Karpas-422 (cell line): ENCODE measurements at regions not wholly inside any gene's neighbourhood (a gene's known extent, or its start where the extent isn't known, plus 50 kb on each side); places are given as distances from the start of the nearest gene placed in this dataset.

ENCODE experiments used
- DNase-seq: peaks from one replicate; pipeline ENCODE4 v3.0.0-alpha.2; 2015
- H2AFZ ChIP-seq: fragments of 200-600 bp; sonication (generic); 2 replicates; pipeline ENCODE4 v1.6.1; 2014; ENCODE audit warnings: antibody characterized with exemption, low read length, mixed read lengths
- H3K27ac ChIP-seq: fragments of 200-600 bp; sonication (generic); 2 replicates; pipeline ENCODE4 v1.5.1; 2014; ENCODE audit warnings: mild to moderate bottlenecking, low read length, moderate library complexity
- H3K27me3 ChIP-seq: fragments of 200-600 bp; sonication (generic); 2 replicates; pipeline ENCODE4 v1.6.1; 2014; ENCODE audit warnings: low read length, mixed read lengths
- H3K36me3 ChIP-seq: fragments of 200-600 bp; sonication (generic); 2 replicates; pipeline ENCODE4 v1.6.1; 2014; ENCODE audit warnings: low read length, mixed read lengths; ENCODE audit not compliant: insufficient read depth
- H3K4me1 ChIP-seq: fragments of 200-600 bp; sonication (generic); 2 replicates; pipeline ENCODE4 v1.6.1; 2014; ENCODE audit warnings: mild to moderate bottlenecking, low read length, mixed read lengths
- H3K4me2 ChIP-seq: fragments of 200-600 bp; sonication (generic); 2 replicates; pipeline ENCODE4 v1.6.1; 2014; ENCODE audit warnings: low read length, low read depth, mild to moderate bottlenecking; ENCODE audit not compliant: poor library complexity, severe bottlenecking
- H3K4me3 ChIP-seq: fragments of 200-600 bp; sonication (generic); 2 replicates; pipeline ENCODE4 v1.5.1; 2014; ENCODE audit warnings: mild to moderate bottlenecking, antibody characterized with exemption, low read length, mixed read lengths
- H3K79me2 ChIP-seq: fragments of 200-600 bp; sonication (generic); 2 replicates; pipeline ENCODE4 v1.6.1; 2014; ENCODE audit warnings: mild to moderate bottlenecking, low read length, mixed read lengths
- H3K9ac ChIP-seq: fragments of 200-600 bp; sonication (generic); 2 replicates; pipeline ENCODE4 v1.6.0; 2014; ENCODE audit warnings: low read length
- H3K9me2 ChIP-seq: fragments of 200-600 bp; sonication (generic), shearing (Covaris generic); replicated peaks from 2 replicates; pipeline ENCODE4 v1.6.0; 2014; ENCODE audit warnings: mild to moderate bottlenecking, low read length, moderate library complexity; ENCODE audit not compliant: insufficient read depth
- H3K9me3 ChIP-seq: fragments of 300-700, 200-600 bp; sonication (generic); 2 replicates; pipeline ENCODE4 v1.6.1; 2014; ENCODE audit warnings: low read length, mixed read lengths
- H4K20me1 ChIP-seq: fragments of 200-600 bp; sonication (generic); 2 replicates; pipeline ENCODE4 v1.6.1; 2014; ENCODE audit warnings: mild to moderate bottlenecking, antibody characterized with exemption, low read length, low read depth; ENCODE audit not compliant: insufficient read depth

- Histone ChIP-seq H3K4me3 (no peak overlapping the region), H3K4me1 (no peaks in the 10 kb centered on the region), H3K79me2 (no peaks in the 10 kb centered on the region), H3K27ac (no peak overlapping the region), H3K9ac (no peak overlapping the region), H3K9me2 (no peaks in the 10 kb centered on the region), H3K9me3 (no peaks in the 10 kb centered on the region), H4K20me1 (no peaks in the 10 kb centered on the region), H3K4me2 (no peak overlapping the region), H3K36me3 (no peaks in the 10 kb centered on the region), H3K27me3 (no peaks in the 10 kb centered on the region), H2AFZ (no peak overlapping the region)
- no peak for DNase-seq
Measured at GRCh38 chr7:70881167-70881847, 250.6 kb upstream of the GALNT17 start.

- Histone ChIP-seq H3K9me3 (no peaks in the 10 kb centered on the region), H4K20me1 (no peaks in the 10 kb centered on the region), H3K9ac (no peak overlapping the region), H3K27ac (no peak overlapping the region), H2AFZ (no peak overlapping the region), H3K36me3 (no peaks in the 10 kb centered on the region), H3K9me2 (no peaks in the 10 kb centered on the region), H3K27me3 (no peaks in the 10 kb centered on the region), H3K79me2 (no peaks in the 10 kb centered on the region), H3K4me2 (no peak overlapping the region), H3K4me3 (no peak overlapping the region), H3K4me1 (no peaks in the 10 kb centered on the region)
- DNase-seq, result no peak
Measured at GRCh38 chr7:70883750-70884439, 248.0 kb upstream of the GALNT17 start.

GRCh38 chr7:70884440-70884764, 247.5 kb upstream of the GALNT17 start:
- Histone ChIP-seq H3K9ac (no peak overlapping the region), H4K20me1 (no peaks in the 10 kb centered on the region), H3K4me1 (no peaks in the 10 kb centered on the region), H3K4me3 (no peak overlapping the region), H3K4me2 (no peak overlapping the region), H3K27ac (no peak overlapping the region), H3K9me2 (no peaks in the 10 kb centered on the region), H3K27me3 (no peaks in the 10 kb centered on the region), H2AFZ (no peak overlapping the region), H3K9me3 (no peaks in the 10 kb centered on the region), H3K79me2 (no peaks in the 10 kb centered on the region), H3K36me3 (no peaks in the 10 kb centered on the region)
- no peak for DNase-seq

- Histone ChIP-seq H3K27me3 (no peaks in the 10 kb centered on the region), H3K4me3 (no peak overlapping the region), H3K36me3 (no peaks in the 10 kb centered on the region), H3K9me2 (no peaks in the 10 kb centered on the region), H3K4me1 (no peaks in the 10 kb centered on the region), H3K79me2 (no peaks in the 10 kb centered on the region), H3K9ac (no peak overlapping the region), H4K20me1 (no peaks in the 10 kb centered on the region), H2AFZ (no peak overlapping the region), H3K9me3 (no peaks in the 10 kb centered on the region), H3K4me2 (no peak overlapping the region), H3K27ac (no peak overlapping the region)
- no peak for DNase-seq
Measured at GRCh38 chr7:70884809-70885208, 247.1 kb upstream of the GALNT17 start.

GRCh38 chr7:70886547-70886946, 245.4 kb upstream of the GALNT17 start:
- Histone ChIP-seq H3K9me2 (no peaks in the 10 kb centered on the region), H3K27ac (no peak overlapping the region), H4K20me1 (no peaks in the 10 kb centered on the region), H3K4me3 (no peak overlapping the region), H2AFZ (no peak overlapping the region), H3K27me3 (no peaks in the 10 kb centered on the region), H3K9me3 (no peaks in the 10 kb centered on the region; the same call in 1 of the 2 replicates), H3K9ac (no peak overlapping the region), H3K4me2 (no peak overlapping the region), H3K79me2 (no peaks in the 10 kb centered on the region), H3K4me1 (no peaks in the 10 kb centered on the region), H3K36me3 (no peaks in the 10 kb centered on the region)
- DNase-seq, result no peak

GRCh38 chr7:70887186-70887585, 244.8 kb upstream of the GALNT17 start:
- Histone ChIP-seq H3K9ac (no peak overlapping the region), H3K4me2 (no peak overlapping the region), H3K79me2 (no peaks in the 10 kb centered on the region), H3K9me3 (no peaks in the 10 kb centered on the region; the same call in 1 of the 2 replicates), H3K9me2 (no peaks in the 10 kb centered on the region), H2AFZ (no peak overlapping the region), H3K27ac (no peak overlapping the region), H3K4me1 (no peaks in the 10 kb centered on the region), H3K36me3 (no peaks in the 10 kb centered on the region), H3K4me3 (no peak overlapping the region), H4K20me1 (no peaks in the 10 kb centered on the region), H3K27me3 (no peaks in the 10 kb centered on the region)
- DNase-seq, result no peak

- Histone ChIP-seq H3K36me3 (no peaks in the 10 kb centered on the region), H3K9me3 (no peaks in the 10 kb centered on the region; the same call in 1 of the 2 replicates), H2AFZ (no peak overlapping the region), H3K9me2 (no peaks in the 10 kb centered on the region), H3K27ac (no peak overlapping the region), H3K27me3 (no peaks in the 10 kb centered on the region), H3K79me2 (no peaks in the 10 kb centered on the region), H3K4me3 (no peak overlapping the region), H3K4me1 (no peaks in the 10 kb centered on the region), H4K20me1 (no peaks in the 10 kb centered on the region), H3K4me2 (no peak overlapping the region), H3K9ac (no peak overlapping the region)
- no peak for DNase-seq
Measured at GRCh38 chr7:70890147-70890969, 241.6 kb upstream of the GALNT17 start.

GRCh38 chr7:70893422-70893821, 238.5 kb upstream of the GALNT17 start:
- DNase-seq, result peak; percentile 46
- no peaks in the 10 kb centered on the region for H3K9me2 ChIP-seq
- H3K4me2 ChIP-seq, result no peak overlapping the region
- no peak overlapping the region for H3K27ac ChIP-seq
- H3K27me3 ChIP-seq, result no peaks in the 10 kb centered on the region
- no peaks in the 10 kb centered on the region for H3K79me2 ChIP-seq
- H2AFZ ChIP-seq, result no peak overlapping the region
- no peaks in the 10 kb centered on the region for H3K36me3 ChIP-seq
- H3K4me1 ChIP-seq, result no peaks in the 10 kb centered on the region
- no peak overlapping the region for H3K4me3 ChIP-seq
- no peaks in the 10 kb centered on the region; the same call in 1 of the 2 replicates for H3K9me3 ChIP-seq
- H3K9ac ChIP-seq, result no peak overlapping the region
- H4K20me1 ChIP-seq, result no peaks in the 10 kb centered on the region
